ENCODE measurements at regions not wholly inside any gene's neighbourhood (a gene's known extent, or its start where the extent isn't known, plus 50 kb on each side); places are given as distances from the start of the nearest gene placed in this dataset.

- no peak overlapping the region for H3K27ac Mint-ChIP-seq
- no peaks in the 10 kb centered on the region for H3K27me3 Mint-ChIP-seq (ENCODE audit: low read depth)
- DNase-seq (ENCODE audit: low spot score in 2 of 2, unreplicated experiment in 2 of 2) = no peak
- no peaks in the 10 kb centered on the region for H3K36me3 Mint-ChIP-seq
- TF ChIP-seq CTCF (IDR thresholded peaks at IDR 0.05; ENCODE audit: unreplicated experiment) = no peak
- peaks cover 13% of the 10 kb centered on the region for H3K9me3 Mint-ChIP-seq
- H3K4me1 Mint-ChIP-seq = no peaks in the 10 kb centered on the region
- H3K4me3 Mint-ChIP-seq = no peak overlapping the region
Measured at GRCh38 chr5:97365163-97365845, 182.3 kb upstream of the RIOK2 start.

- Mint-ChIP-seq H3K27ac (no peak overlapping the region), H3K36me3 (no peaks in the 10 kb centered on the region)
Measured at GRCh38 chr5:97365918-97366317, 182.9 kb upstream of the RIOK2 start.

GRCh38 chr5:97375959-97376358 is 192.9 kb upstream of the RIOK2 start:
- no peak overlapping the region for H3K27ac Mint-ChIP-seq
- H3K36me3 Mint-ChIP-seq = no peaks in the 10 kb centered on the region
- H3K27me3 Mint-ChIP-seq (ENCODE audit: low read depth) = no peaks in the 10 kb centered on the region
- TF ChIP-seq CTCF (IDR thresholded peaks at IDR 0.05; ENCODE audit: unreplicated experiment) = no peak
- DNase-seq (ENCODE audit: low spot score in 2 of 2, unreplicated experiment in 2 of 2) = no peak
- no peaks in the 10 kb centered on the region for H3K4me1 Mint-ChIP-seq
- no peak overlapping the region for H3K4me3 Mint-ChIP-seq
- H3K9me3 Mint-ChIP-seq = no peaks in the 10 kb centered on the region

More at GRCh38 chr5:97365918-97366317, 182.9 kb upstream of the RIOK2 start:
- H3K4me1 Mint-ChIP-seq = no peaks in the 10 kb centered on the region
- no peak for DNase-seq (ENCODE audit: low spot score in 2 of 2, unreplicated experiment in 2 of 2)
- peaks cover 8% of the 10 kb centered on the region for H3K9me3 Mint-ChIP-seq
- TF ChIP-seq CTCF (IDR thresholded peaks at IDR 0.05; ENCODE audit: unreplicated experiment) = no peak
- no peaks in the 10 kb centered on the region for H3K27me3 Mint-ChIP-seq (ENCODE audit: low read depth)
- no peak overlapping the region for H3K4me3 Mint-ChIP-seq

GRCh38 chr5:97377582-97377981 is 194.5 kb upstream of the RIOK2 start:
- no peak for TF ChIP-seq CTCF (IDR thresholded peaks at IDR 0.05; ENCODE audit: unreplicated experiment)
- Mint-ChIP-seq H3K27me3 (ENCODE audit: low read depth) (no peaks in the 10 kb centered on the region), H3K9me3 (no peaks in the 10 kb centered on the region), H3K27ac (no peak overlapping the region), H3K4me3 (no peak overlapping the region), H3K36me3 (no peaks in the 10 kb centered on the region), H3K4me1 (no peaks in the 10 kb centered on the region)
- DNase-seq (ENCODE audit: low spot score in 2 of 2, unreplicated experiment in 2 of 2) = no peak

GRCh38 chr5:97383996-97384395 is 200.9 kb upstream of the RIOK2 start:
- TF ChIP-seq CTCF (IDR thresholded peaks at IDR 0.05; ENCODE audit: unreplicated experiment) = no peak
- no peaks in the 10 kb centered on the region for H3K27me3 Mint-ChIP-seq (ENCODE audit: low read depth)
- H3K9me3 Mint-ChIP-seq = no peaks in the 10 kb centered on the region
- no peaks in the 10 kb centered on the region for H3K36me3 Mint-ChIP-seq
- H3K4me1 Mint-ChIP-seq = no peaks in the 10 kb centered on the region
- H3K27ac Mint-ChIP-seq = no peak overlapping the region
- DNase-seq (ENCODE audit: low spot score in 2 of 2, unreplicated experiment in 2 of 2) = no peak
- H3K4me3 Mint-ChIP-seq = no peak overlapping the region

GRCh38 chr5:97388794-97389193 is 205.7 kb upstream of the RIOK2 start:
- H3K4me3 Mint-ChIP-seq = no peak overlapping the region
- H3K27ac Mint-ChIP-seq = no peak overlapping the region

More at GRCh38 chr5:97388794-97389193, 205.7 kb upstream of the RIOK2 start:
- no peak for TF ChIP-seq CTCF (IDR thresholded peaks at IDR 0.05; ENCODE audit: unreplicated experiment)
- Mint-ChIP-seq H3K9me3 (peaks cover 21% of the 10 kb centered on the region), H3K4me1 (no peaks in the 10 kb centered on the region), H3K36me3 (no peaks in the 10 kb centered on the region), H3K27me3 (ENCODE audit: low read depth) (no peaks in the 10 kb centered on the region)
- no peak for DNase-seq (ENCODE audit: low spot score in 2 of 2, unreplicated experiment in 2 of 2)

Data from mesothelial cell of epicardium (in vitro differentiated cells).